ENCODE measurements at regions not wholly inside any gene's neighbourhood (a gene's known extent, or its start where the extent isn't known, plus 50 kb on each side); places are given as distances from the start of the nearest gene placed in this dataset.

DNA sequence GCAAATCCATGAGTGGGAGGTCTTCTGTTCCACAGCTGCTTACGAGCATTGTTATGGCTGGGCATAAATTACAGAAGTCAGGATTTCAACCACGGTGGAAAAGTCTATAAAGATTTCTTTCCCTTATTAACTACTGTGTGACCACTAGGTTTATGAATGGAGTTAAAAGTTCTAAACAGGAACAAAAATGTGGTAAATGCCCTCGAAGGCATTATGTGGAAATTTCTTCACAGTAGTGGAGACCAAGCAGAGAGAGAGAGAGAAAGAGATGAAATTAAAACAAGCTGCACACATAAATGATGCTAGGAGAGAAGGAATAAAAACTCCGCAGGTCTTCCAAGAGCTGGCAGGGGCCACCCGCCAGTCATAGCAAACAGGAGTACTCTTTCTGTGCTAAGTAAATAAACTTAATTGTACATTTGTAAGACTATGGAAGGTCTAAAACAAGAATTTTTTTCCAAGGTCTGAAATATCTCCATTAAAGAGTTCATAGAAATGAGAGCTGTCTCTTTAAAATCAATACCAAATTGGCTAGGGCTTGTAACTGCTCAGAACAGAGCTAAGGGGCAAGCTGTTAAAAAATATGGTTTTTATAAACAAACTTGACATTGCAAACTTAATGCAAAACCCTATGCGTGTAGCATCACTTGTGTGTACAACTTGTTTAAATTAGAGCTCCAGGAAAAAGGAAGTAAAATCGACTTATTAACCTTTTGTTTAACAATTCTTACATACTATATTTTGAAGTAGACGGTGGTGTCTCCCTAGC lies 438.2 kb downstream of the MEIS1 start:
- DNase-seq = no peak
- Histone ChIP-seq H3K27me3 (replicated peaks; ENCODE audit: insufficient read depth, low read length) (no peaks in the 10 kb centered on the region), H3K4me3 (ENCODE audit: low read length) (no peak overlapping the region), H3K4me1 (ENCODE audit: low read length) (no peaks in the 10 kb centered on the region), H3K9me3 (replicated peaks; ENCODE audit: insufficient read depth, low read length) (no peaks in the 10 kb centered on the region), H3F3A (ENCODE audit: insufficient read depth, low read length) (no peaks in the 10 kb centered on the region), H4K20me1 (ENCODE audit: insufficient read depth, low read length) (no peaks in the 10 kb centered on the region), H3K4me2 (ENCODE audit: low read depth, low read length) (no peak overlapping the region), H3K79me2 (ENCODE audit: low read length) (no peaks in the 10 kb centered on the region), H3K9me2 (replicated peaks; ENCODE audit: insufficient read depth, low read length) (no peaks in the 10 kb centered on the region), H2AFZ (ENCODE audit: low read length) (no peak overlapping the region), H3K9ac (ENCODE audit: low read length) (no peak overlapping the region), H3K36me3 (replicated peaks; ENCODE audit: insufficient read depth, low read length) (no peaks in the 10 kb centered on the region), H3K27ac (ENCODE audit: low read length) (no peak overlapping the region)
- TF ChIP-seq, protein P1, sequence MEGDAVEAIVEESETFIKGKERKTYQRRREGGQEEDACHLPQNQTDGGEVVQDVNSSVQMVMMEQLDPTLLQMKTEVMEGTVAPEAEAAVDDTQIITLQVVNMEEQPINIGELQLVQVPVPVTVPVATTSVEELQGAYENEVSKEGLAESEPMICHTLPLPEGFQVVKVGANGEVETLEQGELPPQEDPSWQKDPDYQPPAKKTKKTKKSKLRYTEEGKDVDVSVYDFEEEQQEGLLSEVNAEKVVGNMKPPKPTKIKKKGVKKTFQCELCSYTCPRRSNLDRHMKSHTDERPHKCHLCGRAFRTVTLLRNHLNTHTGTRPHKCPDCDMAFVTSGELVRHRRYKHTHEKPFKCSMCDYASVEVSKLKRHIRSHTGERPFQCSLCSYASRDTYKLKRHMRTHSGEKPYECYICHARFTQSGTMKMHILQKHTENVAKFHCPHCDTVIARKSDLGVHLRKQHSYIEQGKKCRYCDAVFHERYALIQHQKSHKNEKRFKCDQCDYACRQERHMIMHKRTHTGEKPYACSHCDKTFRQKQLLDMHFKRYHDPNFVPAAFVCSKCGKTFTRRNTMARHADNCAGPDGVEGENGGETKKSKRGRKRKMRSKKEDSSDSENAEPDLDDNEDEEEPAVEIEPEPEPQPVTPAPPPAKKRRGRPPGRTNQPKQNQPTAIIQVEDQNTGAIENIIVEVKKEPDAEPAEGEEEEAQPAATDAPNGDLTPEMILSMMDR (IDR thresholded peaks at IDR 0.05; ENCODE audit: low read length) = no peak
- TF ChIP-seq EZH2phosphoT487 (IDR thresholded peaks at IDR 0.05; ENCODE audit: low read length) = no peak
- TF ChIP-seq EZH2 (optimal IDR thresholded peaks at IDR 0.05; ENCODE audit: low read depth, low read length) = no peak

DNA sequence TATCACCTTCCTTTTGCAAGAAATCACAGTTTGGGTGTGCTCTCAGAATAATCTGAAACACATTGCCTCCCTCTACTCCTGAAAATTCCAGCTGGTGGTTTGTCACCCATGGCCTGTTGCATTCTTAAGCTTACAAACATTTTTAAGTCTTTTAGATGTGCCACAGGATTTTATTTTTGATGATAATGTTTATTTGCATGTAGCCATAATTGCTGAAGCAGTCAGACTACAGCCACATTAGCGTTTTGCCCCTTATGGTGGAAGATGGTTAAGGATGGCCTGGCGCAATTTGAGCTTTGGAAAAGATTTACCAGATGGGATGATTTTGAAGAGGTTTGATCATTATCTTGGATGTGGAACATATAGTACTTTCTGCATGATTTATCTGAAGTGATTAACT lies 439.5 kb downstream of the MEIS1 start:
- Histone ChIP-seq H3K4me3 (ENCODE audit: low read length) (no peak overlapping the region), H3K9me2 (replicated peaks; ENCODE audit: insufficient read depth, low read length) (no peaks in the 10 kb centered on the region), H3K27me3 (replicated peaks; ENCODE audit: insufficient read depth, low read length) (no peaks in the 10 kb centered on the region), H3K9ac (ENCODE audit: low read length) (no peak overlapping the region), H4K20me1 (ENCODE audit: insufficient read depth, low read length) (no peaks in the 10 kb centered on the region), H3K4me1 (ENCODE audit: low read length) (no peaks in the 10 kb centered on the region), H3K4me2 (ENCODE audit: low read depth, low read length) (no peak overlapping the region), H3K36me3 (replicated peaks; ENCODE audit: insufficient read depth, low read length) (no peaks in the 10 kb centered on the region), H3K9me3 (replicated peaks; ENCODE audit: insufficient read depth, low read length) (no peaks in the 10 kb centered on the region), H2AFZ (ENCODE audit: low read length) (no peak overlapping the region), H3F3A (ENCODE audit: insufficient read depth, low read length) (no peaks in the 10 kb centered on the region), H3K27ac (ENCODE audit: low read length) (no peak overlapping the region), H3K79me2 (ENCODE audit: low read length) (no peaks in the 10 kb centered on the region)
- DNase-seq = no peak
- TF ChIP-seq, protein P1 (IDR thresholded peaks at IDR 0.05; ENCODE audit: low read length) = no peak
- no peak for TF ChIP-seq EZH2phosphoT487 (IDR thresholded peaks at IDR 0.05; ENCODE audit: low read length)
- TF ChIP-seq EZH2 (optimal IDR thresholded peaks at IDR 0.05; ENCODE audit: low read depth, low read length) = no peak

DNA sequence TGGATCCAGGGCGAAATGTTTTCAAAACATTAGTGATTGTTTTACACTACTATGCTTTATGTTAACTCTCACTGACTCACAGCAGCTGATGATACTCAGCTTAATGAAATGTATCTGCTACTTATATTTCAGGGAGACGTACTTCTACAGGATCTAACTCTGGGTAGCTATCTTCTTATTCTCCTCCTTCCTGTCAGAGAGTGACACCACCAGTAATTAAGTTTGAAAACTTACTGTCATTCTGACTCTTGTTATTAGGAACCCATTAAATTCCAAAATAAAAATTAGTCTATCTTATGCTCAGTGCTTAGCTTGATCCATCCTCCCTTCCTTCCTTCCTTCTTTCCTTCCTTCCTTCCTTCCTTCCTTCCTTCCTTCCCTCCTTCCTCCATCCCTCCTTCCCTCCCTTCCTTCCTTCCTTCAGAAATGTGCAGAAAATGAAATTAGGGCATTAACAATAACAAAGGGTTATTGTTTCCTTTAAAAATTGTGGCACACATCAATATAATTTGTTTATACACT lies 441.1 kb downstream of the MEIS1 start:
- H3K4me3 ChIP-seq (ENCODE audit: low read length) = no peak overlapping the region
- no peaks in the 10 kb centered on the region for H3K9me2 ChIP-seq (replicated peaks; ENCODE audit: insufficient read depth, low read length)
- no peaks in the 10 kb centered on the region for H4K20me1 ChIP-seq (ENCODE audit: insufficient read depth, low read length)
- DNase-seq = no peak
- no peaks in the 10 kb centered on the region for H3K79me2 ChIP-seq (ENCODE audit: low read length)
- TF ChIP-seq, protein P1 (IDR thresholded peaks at IDR 0.05; ENCODE audit: low read length) = no peak
- TF ChIP-seq EZH2phosphoT487 (IDR thresholded peaks at IDR 0.05; ENCODE audit: low read length) (no peak), EZH2 (optimal IDR thresholded peaks at IDR 0.05; ENCODE audit: low read depth, low read length) (no peak)
- H3K9ac ChIP-seq (ENCODE audit: low read length) = no peak overlapping the region
- H3K9me3 ChIP-seq (replicated peaks; ENCODE audit: insufficient read depth, low read length) = no peaks in the 10 kb centered on the region
- no peaks in the 10 kb centered on the region for H3K4me1 ChIP-seq (ENCODE audit: low read length)
- H3K36me3 ChIP-seq (replicated peaks; ENCODE audit: insufficient read depth, low read length) = no peaks in the 10 kb centered on the region
- H3K27ac ChIP-seq (ENCODE audit: low read length) = no peak overlapping the region
- H2AFZ ChIP-seq (ENCODE audit: low read length) = no peak overlapping the region
- H3K4me2 ChIP-seq (ENCODE audit: low read depth, low read length) = no peak overlapping the region
- H3F3A ChIP-seq (ENCODE audit: insufficient read depth, low read length) = no peaks in the 10 kb centered on the region
- H3K27me3 ChIP-seq (replicated peaks; ENCODE audit: insufficient read depth, low read length) = no peaks in the 10 kb centered on the region

Measured in MM.1S (cell line).